GM12891 (cell line): ENCODE measurements at regions not wholly inside any gene's neighbourhood (a gene's known extent, or its start where the extent isn't known, plus 50 kb on each side); places are given as distances from the start of the nearest gene placed in this dataset.

ENCODE experiments used
- POLR2A ChIP-seq: IDR thresholded peaks from 2 replicates; pipeline ENCODE4 v1.6.1; 2011; ENCODE audit warnings: low read depth, low read length, control low read depth
- POLR2AphosphoS5 ChIP-seq: IDR thresholded peaks from 2 replicates; pipeline ENCODE4 v1.6.1; 2011; ENCODE audit warnings: low read depth, low read length, control low read depth
- POU2F2 ChIP-seq: IDR thresholded peaks from 2 replicates; pipeline ENCODE4 v1.6.1; 2011; ENCODE audit warnings: low read depth, mild to moderate bottlenecking, control low read depth, low read length, moderate library complexity
- TAF1 ChIP-seq: IDR thresholded peaks from 2 replicates; pipeline ENCODE4 v1.6.1; 2011; ENCODE audit warnings: low read depth, low read length, control low read depth

DNA sequence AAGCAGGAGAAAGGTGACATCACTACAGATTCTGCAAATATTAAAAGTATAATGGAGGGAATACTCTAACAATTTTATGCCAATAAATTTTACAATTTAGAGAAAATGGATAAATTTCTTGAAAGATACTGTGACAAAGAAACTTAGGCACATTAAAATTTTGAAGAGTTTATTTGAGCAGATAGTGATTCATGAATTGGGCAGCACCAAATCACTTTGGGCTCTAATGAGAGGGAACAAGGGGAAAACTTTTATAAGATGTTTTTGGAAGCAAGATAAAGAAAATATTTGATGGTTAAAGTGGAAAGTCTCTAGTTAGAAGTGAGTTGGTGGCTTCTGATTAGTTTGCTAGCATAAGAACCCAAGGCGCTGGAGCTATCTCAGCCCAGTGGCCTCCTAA, 55.2 kb upstream of the FMN2 start:
- no peak for TF ChIP-seq TAF1
- no peak for TF ChIP-seq POLR2AphosphoS5
- no peak for TF ChIP-seq POLR2A
- no peak for TF ChIP-seq POU2F2
